ENCODE measurements at regions not wholly inside any gene's neighbourhood (a gene's known extent, or its start where the extent isn't known, plus 50 kb on each side); places are given as distances from the start of the nearest gene placed in this dataset.
"Not testable (repeated sequence)": the region's sequence is repeated elsewhere in the genome, so short reads cannot be mapped to it uniquely, and the experiment has no call there.

DNA sequence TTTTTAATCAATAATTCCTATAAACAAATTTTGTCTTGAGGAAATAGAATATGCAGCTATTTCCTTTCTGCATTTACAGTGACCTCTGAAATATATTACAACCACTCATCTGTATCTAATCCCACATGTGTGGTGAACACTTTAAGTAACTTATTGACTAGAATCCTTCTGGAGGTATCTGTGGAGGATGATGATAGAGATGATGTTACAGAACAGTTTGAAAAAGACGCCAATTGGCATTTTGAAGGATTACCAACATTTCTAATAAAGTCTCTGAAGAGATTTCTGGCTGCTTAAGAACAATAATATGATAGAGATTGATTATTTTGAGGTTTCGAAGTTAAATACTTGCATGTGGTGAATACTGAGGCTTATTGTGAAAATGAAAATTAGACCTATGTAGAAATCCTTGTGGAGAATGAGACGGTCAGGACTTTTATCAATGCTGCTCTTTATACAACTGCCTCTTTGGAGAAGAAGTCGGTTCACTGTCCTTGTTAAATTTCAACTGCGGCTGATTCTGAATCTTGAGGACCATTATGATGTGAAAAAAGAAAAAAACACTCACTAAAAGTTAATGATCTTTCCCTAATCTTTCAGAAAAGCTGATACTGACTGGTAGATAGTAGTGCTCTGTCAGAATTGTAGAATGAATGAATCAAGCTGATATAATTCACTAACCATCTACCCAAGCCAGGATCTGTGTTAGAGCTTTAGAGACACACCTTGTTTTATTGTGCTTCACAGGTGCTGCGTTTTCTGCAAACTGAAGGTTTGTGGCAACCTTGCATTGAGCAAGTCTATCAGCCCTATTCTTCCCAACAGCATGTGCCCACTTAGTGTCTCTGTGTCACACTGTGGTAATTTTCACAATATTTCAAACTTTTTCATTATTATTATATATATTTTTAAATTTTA is 204.7 kb downstream of the SPRY1 start:
- no peak for DNase-seq (ENCODE audit: low read depth in 2 of 2)

DNA sequence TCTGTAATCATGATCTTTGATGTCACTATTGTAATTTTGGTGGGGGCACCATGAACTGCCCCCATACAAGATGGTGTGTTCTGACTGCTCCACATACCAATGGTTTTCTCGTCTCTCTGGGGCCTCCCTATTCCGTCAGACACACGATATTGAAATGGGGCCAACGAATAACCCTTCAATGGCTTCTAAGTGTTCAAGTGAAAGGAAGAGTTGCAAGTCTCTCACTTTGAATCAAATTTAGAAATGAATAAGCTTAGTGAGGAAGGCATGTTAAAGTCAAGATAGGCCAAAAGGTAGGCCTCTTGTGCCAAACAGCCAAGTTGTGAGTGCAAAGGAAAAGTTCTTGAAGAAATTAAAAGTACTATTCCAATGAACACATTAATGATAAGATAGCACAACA is 205.4 kb downstream of the SPRY1 start:
- no peak for DNase-seq (ENCODE audit: low read depth in 2 of 2)

DNA sequence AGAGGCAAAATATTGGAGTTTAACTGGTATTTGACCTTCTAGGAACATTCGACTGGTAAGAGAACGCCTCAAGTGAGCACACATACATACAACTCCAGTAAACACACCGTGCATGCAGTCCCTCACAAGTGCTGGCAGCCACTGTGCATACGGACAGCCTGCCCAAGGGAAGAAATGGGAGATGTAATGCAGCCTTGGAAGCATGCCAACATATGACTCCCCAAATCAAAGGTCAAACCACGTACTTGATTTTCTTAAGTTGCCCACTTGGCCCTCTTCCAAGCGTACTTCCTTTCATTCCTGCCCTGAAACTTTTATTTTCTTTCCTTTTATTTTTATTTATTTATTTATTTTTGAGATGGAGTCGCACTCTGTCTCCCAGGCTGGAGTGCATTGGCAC is 206.6 kb downstream of the SPRY1 start:
- no peak for DNase-seq (ENCODE audit: low read depth in 2 of 2)

- not testable (repeated sequence) for DNase-seq (ENCODE audit: low read depth in 2 of 2)
Observed at GRCh38 chr4:123605797-123606196, 209.2 kb downstream of the SPRY1 start.

- no peak for DNase-seq (ENCODE audit: low read depth in 2 of 2)
Observed at GRCh38 chr4:123606336-123606735, 209.7 kb downstream of the SPRY1 start.

DNA sequence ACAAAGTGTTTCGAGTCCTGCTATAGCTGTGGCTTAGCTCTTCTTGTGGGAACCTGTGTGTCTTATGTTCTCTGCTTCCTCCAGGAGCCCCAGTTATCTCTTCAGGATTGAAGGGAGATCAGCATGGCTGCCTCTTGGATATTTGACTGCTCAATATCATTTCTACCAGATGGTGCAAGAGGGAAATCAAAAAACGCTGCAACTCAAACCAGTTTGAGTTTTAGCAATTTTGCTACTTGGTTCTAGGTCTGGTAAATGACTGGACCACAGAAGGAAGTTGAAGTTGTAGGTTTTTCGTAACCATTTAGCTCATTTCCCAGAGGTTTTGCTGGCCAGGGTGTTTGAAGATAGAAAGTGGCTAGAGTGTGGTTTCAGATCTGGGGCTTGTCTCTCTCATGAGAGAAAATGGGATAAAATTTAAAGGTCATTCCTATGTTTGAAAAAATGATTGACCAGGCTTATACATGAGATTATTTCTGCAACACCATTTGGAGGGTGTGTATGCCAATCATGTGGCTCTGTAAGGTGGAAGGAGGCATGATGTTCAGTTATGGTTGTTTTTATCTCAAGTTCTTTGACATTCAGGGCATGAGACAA is 210.4 kb downstream of the SPRY1 start:
- DNase-seq (ENCODE audit: low read depth in 2 of 2) = no peak

DNA sequence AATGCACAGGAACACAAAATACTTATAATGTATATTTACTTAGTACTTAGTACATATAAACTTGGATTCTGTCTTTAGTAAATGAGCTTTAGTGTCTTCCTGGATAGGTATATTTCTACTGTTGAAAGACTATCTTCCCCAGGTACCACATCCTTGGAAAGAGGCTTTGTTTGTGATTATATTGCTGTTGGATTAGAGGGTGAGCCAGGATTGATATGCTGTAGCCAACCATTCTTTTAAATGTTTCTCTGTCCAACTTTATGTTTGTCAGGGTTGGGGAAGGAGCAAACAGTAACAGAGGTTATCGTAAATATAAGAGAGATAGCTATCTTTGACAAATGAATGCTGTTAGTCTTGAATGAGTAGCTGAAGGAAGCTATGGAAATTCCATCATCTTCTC is 213.2 kb downstream of the SPRY1 start:
- no peak for DNase-seq (ENCODE audit: low read depth in 2 of 2)

GRCh38 chr4:123613586-123614344 is 217.2 kb downstream of the SPRY1 start:
- no peak for DNase-seq (ENCODE audit: low read depth in 2 of 2)

GRCh38 chr4:123615901-123616300 is 219.3 kb downstream of the SPRY1 start:
- DNase-seq (ENCODE audit: low read depth in 2 of 2) = no peak

GRCh38 chr4:123616951-123617461 is 220.4 kb downstream of the SPRY1 start:
- DNase-seq (ENCODE audit: low read depth in 2 of 2) = no peak

GRCh38 chr4:123617791-123618190 is 221.2 kb downstream of the SPRY1 start:
- no peak for DNase-seq (ENCODE audit: low read depth in 2 of 2)

DNA sequence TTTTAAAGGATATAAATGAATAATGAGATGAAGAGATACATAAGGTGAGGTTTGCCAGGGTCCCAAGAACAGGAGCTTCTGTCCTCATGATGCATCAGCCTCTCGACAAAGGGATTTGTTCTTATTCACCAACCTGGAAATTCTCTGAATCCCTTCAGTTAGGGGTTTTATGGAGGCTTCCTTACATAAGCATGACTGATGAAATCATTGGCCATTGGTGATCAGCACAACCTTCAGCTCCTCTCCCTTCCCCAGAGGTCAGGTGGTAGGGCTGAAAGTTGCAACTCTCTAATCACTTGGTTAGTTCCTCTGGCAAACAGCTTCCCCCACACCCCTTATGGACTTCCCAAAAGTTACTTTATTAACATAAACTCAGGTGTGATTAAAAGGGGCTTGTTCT is 222.0 kb downstream of the SPRY1 start:
- no peak for DNase-seq (ENCODE audit: low read depth in 2 of 2)

DNA sequence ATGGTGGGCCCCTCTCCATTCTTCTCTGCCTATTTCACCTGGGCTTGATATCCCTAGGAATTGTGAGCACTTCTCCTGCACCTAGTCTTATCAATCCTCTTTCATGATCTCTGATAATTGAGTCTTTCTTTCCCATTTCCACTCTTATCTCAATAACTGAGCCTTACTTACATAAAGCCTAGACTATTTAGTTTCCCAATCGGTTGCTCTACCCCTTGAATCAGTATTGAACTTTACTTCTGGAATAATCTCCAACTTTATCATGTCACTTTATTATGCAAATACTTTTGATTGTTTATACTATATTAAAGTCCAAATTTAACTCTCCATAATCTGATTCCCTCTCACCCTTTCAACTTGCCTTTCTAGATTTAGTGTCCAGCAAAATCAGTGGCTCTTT is 222.7 kb downstream of the SPRY1 start:
- no peak for DNase-seq (ENCODE audit: low read depth in 2 of 2)

DNA sequence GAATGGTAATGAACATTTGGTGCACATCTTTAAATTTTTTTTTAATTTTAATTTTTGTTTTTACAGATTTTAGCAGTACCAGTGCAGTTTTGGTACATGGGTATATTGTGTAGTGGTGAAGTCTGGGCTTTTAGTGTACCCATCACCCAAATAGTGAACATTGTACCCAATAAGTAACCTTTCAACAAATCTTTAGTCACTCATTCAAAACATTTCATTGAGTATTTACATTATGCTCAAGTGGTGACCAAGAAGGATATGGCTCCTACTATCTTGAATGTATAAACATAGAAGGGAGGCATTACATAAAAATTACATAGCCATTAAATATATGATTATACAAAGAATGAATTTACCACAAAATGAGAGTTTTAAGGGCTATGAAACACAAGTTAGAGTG is 223.3 kb downstream of the SPRY1 start:
- DNase-seq (ENCODE audit: low read depth in 2 of 2) = no peak

DNA sequence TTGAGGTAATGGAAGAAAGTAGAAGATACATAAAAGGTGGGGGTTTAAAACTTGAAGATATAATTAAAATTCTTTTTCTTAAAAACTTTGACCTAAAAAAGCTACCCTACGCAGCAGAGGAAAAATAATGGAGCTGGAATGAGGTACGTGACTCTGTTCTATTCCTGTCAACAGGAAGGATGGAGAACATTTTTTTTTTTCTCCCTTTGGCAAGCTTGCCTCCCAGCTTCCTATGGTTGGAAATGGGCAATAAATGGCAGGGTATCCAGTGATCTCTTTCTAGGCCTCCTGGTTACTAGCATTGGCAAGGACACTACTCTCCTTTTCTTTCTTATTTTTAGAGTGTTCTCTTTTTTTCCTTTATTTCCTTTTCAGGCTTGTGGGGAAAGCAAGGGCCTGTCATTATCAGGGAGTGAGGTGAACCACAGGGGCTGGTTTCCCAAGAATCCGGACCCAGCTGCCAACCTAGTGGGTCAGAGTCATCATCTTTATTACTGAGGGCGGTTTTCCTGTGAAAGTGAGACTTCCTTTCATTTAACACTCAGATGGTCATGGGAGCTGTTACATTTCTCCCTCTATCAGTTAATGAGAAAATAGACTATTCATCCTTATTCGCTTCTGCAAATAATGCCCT is 224.6 kb downstream of the SPRY1 start:
- no peak for DNase-seq (ENCODE audit: low read depth in 2 of 2)

GRCh38 chr4:123622572-123622971 is 226.0 kb downstream of the SPRY1 start:
- no peak for DNase-seq (ENCODE audit: low read depth in 2 of 2)

- DNase-seq (ENCODE audit: low read depth in 2 of 2) = no peak
Observed at GRCh38 chr4:123623611-123624010, 227.0 kb downstream of the SPRY1 start.

- DNase-seq (ENCODE audit: low read depth in 2 of 2) = no peak
Observed at GRCh38 chr4:123624959-123625358, 228.4 kb downstream of the SPRY1 start.

DNA sequence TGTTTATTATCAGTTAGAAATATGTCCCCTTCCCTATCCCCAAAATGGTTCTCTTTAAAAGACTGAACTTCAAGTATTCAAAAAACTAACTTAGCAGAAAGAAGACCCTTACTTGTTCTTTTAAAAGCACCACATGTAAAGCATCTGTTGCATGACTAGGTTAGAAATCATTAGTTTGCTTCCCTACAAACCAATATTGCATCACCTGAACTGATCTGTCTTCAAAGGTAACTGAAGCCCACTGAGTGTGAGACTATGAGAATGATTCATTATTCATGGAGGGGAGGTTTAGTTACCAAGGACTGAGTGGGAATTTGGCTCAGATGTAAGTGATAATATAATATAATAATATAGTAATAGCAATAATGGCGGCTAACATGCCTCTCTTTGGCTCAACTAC is 231.7 kb downstream of the SPRY1 start:
- DNase-seq (ENCODE audit: low read depth in 2 of 2) = no peak

DNA sequence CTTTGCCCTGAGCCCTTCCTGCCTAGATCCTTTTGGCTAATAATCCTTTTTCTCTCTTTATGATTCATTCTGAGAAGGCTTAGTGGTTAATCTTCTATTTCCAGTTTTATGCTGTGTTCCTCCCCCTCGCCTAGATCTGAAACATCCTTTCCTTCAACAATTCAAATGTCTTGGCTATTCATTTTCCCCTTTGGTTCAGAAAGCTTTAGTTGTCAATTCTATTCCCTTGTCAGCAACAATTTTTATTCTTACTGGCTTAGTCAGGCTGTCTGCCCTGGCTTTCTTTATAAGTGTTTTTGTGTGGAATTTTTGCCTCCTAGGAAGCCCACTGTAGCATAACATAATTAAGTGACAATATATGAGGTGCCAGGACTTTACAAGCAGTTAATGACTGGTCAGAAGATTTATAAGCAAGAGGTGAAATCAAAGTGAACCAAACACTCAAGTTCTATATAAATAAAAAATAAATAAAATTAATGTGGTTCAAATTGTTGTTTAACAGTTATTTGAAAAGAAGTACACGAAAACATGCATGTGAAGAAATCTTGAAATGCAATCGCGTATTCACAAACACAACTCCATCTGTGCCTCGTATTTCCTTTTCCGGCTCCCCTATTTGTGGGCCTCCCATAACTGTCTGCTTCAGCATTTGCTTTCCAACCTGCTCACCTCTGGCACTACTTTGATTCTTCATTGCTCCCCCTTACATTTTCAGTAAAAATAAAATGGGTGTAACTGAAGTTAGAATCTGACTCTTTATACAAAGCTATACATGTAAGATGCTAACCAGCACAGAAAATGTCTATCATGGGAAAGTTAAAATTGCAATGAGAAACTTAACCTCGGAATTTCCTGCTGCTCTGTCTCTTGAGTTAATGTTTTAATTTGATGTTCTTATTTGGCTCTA is 235.4 kb downstream of the SPRY1 start:
- DNase-seq (ENCODE audit: low read depth in 2 of 2) = no peak

DNA sequence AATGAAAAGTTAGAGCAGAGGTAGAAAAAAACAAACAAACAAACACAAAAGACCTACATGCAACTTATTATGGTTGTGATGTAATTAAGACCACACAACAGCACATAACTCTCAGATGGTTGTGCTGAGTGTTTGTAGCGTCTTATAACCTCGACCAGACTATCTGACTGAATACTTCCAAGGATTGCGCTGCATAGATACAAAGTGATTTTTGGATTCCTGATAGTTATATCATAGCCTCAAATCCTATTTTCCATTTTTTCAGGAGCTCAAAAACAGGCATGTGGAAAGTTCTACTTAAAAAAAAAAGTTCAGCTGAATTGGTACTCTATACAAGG is 236.1 kb downstream of the SPRY1 start:
- no peak for DNase-seq (ENCODE audit: low read depth in 2 of 2)
